A673 (cell line): ENCODE measurements at regions not wholly inside any gene's neighbourhood (a gene's known extent, or its start where the extent isn't known, plus 50 kb on each side); places are given as distances from the start of the nearest gene placed in this dataset.

Experiments used
- BruUV-seq: library from RNA; stranded (reverse); fragments of 400-500 nt; replicated peaks from 2 replicates; lab custom pipeline; 2021; lab: Mats Ljungman, UMichigan
- CTCF ChIA-PET: fragments of 300-600 bp; sonication (Branson Sonifier 250); formaldehyde crosslinking; loops from one replicate; lab custom pipeline; 2022; ENCODE audit warnings: antibody characterized with exemption; lab: Charles Lee
- POLR2A ChIA-PET: fragments of 300-600 bp; sonication (Branson Sonifier 250); formaldehyde crosslinking; loops from one replicate; lab custom pipeline; 2022; ENCODE audit warnings: antibody characterized with exemption; ENCODE audit not compliant: low non-redundant PET; lab: Charles Lee
- DNase-seq: peaks from one replicate; pipeline ENCODE4 v3.0.0-alpha.2; 2015; ENCODE audit warnings: low spot score
- H3K27ac ChIP-seq: fragments of 200-600 bp; sonication (generic); 2 replicates; pipeline ENCODE4 v1.5.1; 2016; ENCODE audit warnings: mixed run types, low read depth, mild to moderate bottlenecking, mixed read lengths, antibody characterized with exemption, low read length; ENCODE audit not compliant: poor library complexity, severe bottlenecking
- H3K27me3 ChIP-seq: fragments of 200-600 bp; sonication (generic); replicated peaks from 2 replicates; pipeline ENCODE4 v1.6.1; 2017; ENCODE audit warnings: mixed run types, low read depth, mild to moderate bottlenecking, mixed read lengths, antibody characterized with exemption, low read length; ENCODE audit not compliant: insufficient read depth, poor library complexity
- H3K36me3 ChIP-seq: fragments of 200-600 bp; sonication (generic); 2 replicates; pipeline ENCODE4 v1.6.1; 2016; ENCODE audit warnings: mixed run types, mild to moderate bottlenecking, mixed read lengths, antibody characterized with exemption, low read length; ENCODE audit not compliant: insufficient read depth, poor library complexity, severe bottlenecking
- H3K4me1 ChIP-seq: fragments of 200-600 bp; sonication (generic); 2 replicates; pipeline ENCODE4 v1.6.1; 2017; ENCODE audit warnings: mixed run types, mild to moderate bottlenecking, mixed read lengths, antibody characterized with exemption, low read length; ENCODE audit not compliant: insufficient read depth, poor library complexity, severe bottlenecking
- H3K4me3 ChIP-seq: fragments of 200-600 bp; sonication (generic); 2 replicates; pipeline ENCODE4 v1.5.1; 2016; ENCODE audit warnings: low read depth, mixed run types, mild to moderate bottlenecking, mixed read lengths, low read length; ENCODE audit not compliant: poor library complexity, severe bottlenecking
- H3K9me3 ChIP-seq: fragments of 200-600 bp; sonication (generic); 2 replicates; pipeline ENCODE4 v1.6.1; 2016; ENCODE audit warnings: mixed run types, low read depth, mild to moderate bottlenecking, mixed read lengths, antibody characterized with exemption, low read length; ENCODE audit not compliant: poor library complexity, severe bottlenecking
- CTCF ChIP-seq: fragments of 300-800, 200-600 bp; sonication (generic); conservative IDR thresholded peaks from 2 replicates; pipeline ENCODE4 v1.5.1; 2017; ENCODE audit warnings: low read depth, mild to moderate bottlenecking, antibody characterized with exemption, low read length, moderate library complexity, mixed read lengths
- EZH2 ChIP-seq: fragments of 200-600 bp; sonication (generic); IDR thresholded peaks from 2 replicates; pipeline ENCODE4 v1.6.1; 2017; ENCODE audit warnings: borderline replicate concordance, low read depth, mild to moderate bottlenecking, mixed read lengths, antibody characterized with exemption, low read length; ENCODE audit not compliant: poor library complexity, severe bottlenecking
- intact Hi-C: fragments of 100-400 bp; cut with micrococcal nuclease; formaldehyde crosslinking; loops from one replicate; pipeline ENCODE4 v1.10.0; 2022; ENCODE audit not compliant: unreplicated experiment

DNA sequence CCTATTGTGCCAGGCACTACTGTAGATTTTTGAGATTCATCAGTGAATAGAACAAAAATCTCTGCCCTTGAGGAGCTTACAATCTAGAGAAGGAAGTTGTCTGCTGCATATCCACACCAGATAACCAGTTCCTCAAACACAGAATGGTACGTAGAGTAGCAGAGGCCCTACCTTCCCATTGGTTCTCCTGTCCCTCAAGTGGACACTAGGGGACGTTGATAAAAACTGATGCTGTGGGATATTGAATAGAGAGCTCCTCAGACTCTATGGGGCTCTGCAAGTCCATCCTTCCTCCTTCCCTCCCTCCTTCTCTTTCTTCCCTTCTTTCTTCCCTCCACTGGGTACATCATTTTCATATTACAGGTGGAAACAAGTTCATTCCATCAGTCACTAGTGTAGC lies 371.3 kb downstream of the PBX1 start:
- H3K27me3 ChIP-seq = peaks cover under 1% of the 10 kb centered on the region
- DNase-seq = no peak
- TF ChIP-seq CTCF = no peak
- no peak for TF ChIP-seq EZH2
- no TSS peak for BruUV-seq
- H3K27ac ChIP-seq = no peak overlapping the region
- H3K4me3 ChIP-seq = no peak overlapping the region
- no peaks in the 10 kb centered on the region for H3K4me1 ChIP-seq
- ChIA-PET POLR2A (no interaction called here), CTCF (no interaction called here)
- H3K36me3 ChIP-seq = no peaks in the 10 kb centered on the region
- intact Hi-C loops = no loop called here
- no peaks in the 10 kb centered on the region for H3K9me3 ChIP-seq

GRCh38 chr1:164928232-164928812 lies 369.3 kb downstream of the PBX1 start:
- Histone ChIP-seq H3K9me3 (no peaks in the 10 kb centered on the region), H3K27me3 (no peaks in the 10 kb centered on the region), H3K36me3 (no peaks in the 10 kb centered on the region), H3K4me1 (no peaks in the 10 kb centered on the region), H3K4me3 (no peak overlapping the region), H3K27ac (no peak overlapping the region)
- intact Hi-C loops = no loop called here
- ChIA-PET POLR2A (no interaction called here), CTCF (no interaction called here)
- TF ChIP-seq CTCF (no peak), EZH2 (no peak)
- DNase-seq = no peak
- no TSS peak for BruUV-seq

- DNase-seq = no peak
- no TSS peak for BruUV-seq
- POLR2A ChIA-PET = no interaction called here
- CTCF ChIA-PET = no interaction called here
- Histone ChIP-seq H3K36me3 (no peaks in the 10 kb centered on the region), H3K9me3 (no peaks in the 10 kb centered on the region), H3K27me3 (no peaks in the 10 kb centered on the region), H3K4me1 (no peaks in the 10 kb centered on the region), H3K27ac (no peak overlapping the region), H3K4me3 (no peak overlapping the region)
- no peak for TF ChIP-seq EZH2
- intact Hi-C loops = no loop called here
Observed at GRCh38 chr1:164926107-164926506, 367.1 kb downstream of the PBX1 start.

GRCh38 chr1:164922585-164922984 lies 363.6 kb downstream of the PBX1 start:
- BruUV-seq = no TSS peak
- ChIA-PET CTCF (no interaction called here), POLR2A (no interaction called here)

More at GRCh38 chr1:164922585-164922984, 363.6 kb downstream of the PBX1 start:
- Histone ChIP-seq H3K9me3 (no peaks in the 10 kb centered on the region), H3K27ac (no peak overlapping the region), H3K36me3 (no peaks in the 10 kb centered on the region), H3K4me3 (no peak overlapping the region), H3K4me1 (no peaks in the 10 kb centered on the region), H3K27me3 (no peaks in the 10 kb centered on the region)
- TF ChIP-seq EZH2 (no peak), CTCF (no peak)
- no peak for DNase-seq
- intact Hi-C loops = no loop called here
